T-cell (primary cell): ENCODE measurements at regions not wholly inside any gene's neighbourhood (a gene's known extent, or its start where the extent isn't known, plus 50 kb on each side); places are given as distances from the start of the nearest gene placed in this dataset.

Source experiments
- ATAC-seq, 4 experiments: fragments of 200-7000 bp in 3 of 4; fragments of 150-1000 bp in 1 of 4; cut with Tn5 transposase; replicated peaks in 1 of 4; 1 replicate in 3 of 4; 2 replicates in 1 of 4; pipeline ENCODE4 v1.10.0; 2021; ENCODE audit warnings: moderate library complexity in 3 of 4, mild to moderate bottlenecking in 2 of 4, moderate number of reproducible peaks in 1 of 4
- CTCF ChIA-PET, 2 donors: fragments of 300-600 bp; sonication (Branson Sonifier 250); formaldehyde crosslinking; loops; one replicate each; lab custom pipeline; 2022; ENCODE audit warnings: antibody characterized with exemption in 2 of 2; lab: Charles Lee
- POLR2A ChIA-PET, 2 donors: fragments of 300-600 bp; sonication (Branson Sonifier 250); formaldehyde crosslinking; loops; one replicate each; lab custom pipeline; 2022; ENCODE audit warnings: antibody characterized with exemption in 2 of 2; lab: Charles Lee
- DNase-seq, 35 experiments: peaks; one replicate each; pipeline versions ENCODE4 v3.0.0 to v3.0.0-alpha.2; 2013 to 2023
- H3K27ac ChIP-seq: one replicate; pipeline ENCODE4 v1.5.1; 2013; ENCODE audit warnings: low read length
- H3K27me3 ChIP-seq, 2 experiments: replicated peaks in 1 of 2; 1 replicate in 1 of 2; 2 replicates in 1 of 2; pipeline versions ENCODE4 v1.6.1 to v1.7.0; 2013; ENCODE audit warnings: low read length in 1 of 2, mixed read lengths in 1 of 2; ENCODE audit not compliant: control insufficient read depth in 2 of 2, insufficient read depth in 2 of 2; ENCODE audit errors: extremely low read depth in 1 of 2
- H3K36me3 ChIP-seq, 2 donors: 1 replicate in 1 of 2; 2 replicates in 1 of 2; pipeline versions ENCODE4 v1.6.1 to v1.7.0; 2013; ENCODE audit warnings: low read length in 1 of 2; ENCODE audit not compliant: control insufficient read depth in 2 of 2, insufficient read depth in 1 of 2; ENCODE audit errors: extremely low read depth in 1 of 2
- H3K4me1 ChIP-seq, 2 experiments: 1 replicate in 1 of 2; 2 replicates in 1 of 2; pipeline versions ENCODE4 v1.6.1 to v1.7.0; 2013; ENCODE audit warnings: low read length in 2 of 2, mixed read lengths in 1 of 2; ENCODE audit not compliant: insufficient read depth in 2 of 2, control insufficient read depth in 1 of 2; ENCODE audit errors: extremely low read depth in 1 of 2
- H3K4me3 ChIP-seq, 2 donors: 1 replicate in 1 of 2; 2 replicates in 1 of 2; pipeline versions ENCODE4 v1.5.1 to v1.7.0; 2013; ENCODE audit warnings: mild to moderate bottlenecking in 2 of 2, low read length in 1 of 2, moderate library complexity in 1 of 2; ENCODE audit not compliant: control insufficient read depth in 1 of 2; ENCODE audit errors: extremely low read depth in 1 of 2
- H3K9me3 ChIP-seq: 2 replicates; pipeline ENCODE4 v1.7.0; 2013
- H3K27ac Mint-ChIP-seq, 2 donors: one replicate each; pipeline ENCODE4 v1.8.0; 2020 to 2021; ENCODE audit warnings: mild to moderate bottlenecking in 2 of 2, mixed read lengths in 2 of 2
- H3K27me3 Mint-ChIP-seq, 2 donors: one replicate each; pipeline ENCODE4 v1.8.0; 2021 to 2022; ENCODE audit warnings: mixed read lengths in 2 of 2
- H3K36me3 Mint-ChIP-seq: one replicate; pipeline ENCODE4 v1.8.0; 2021; ENCODE audit warnings: mixed read lengths
- H3K4me1 Mint-ChIP-seq, 3 donors: one replicate each; pipeline ENCODE4 v1.8.0; 2020 to 2022; ENCODE audit warnings: mixed read lengths in 3 of 3, mild to moderate bottlenecking in 1 of 3
- H3K4me3 Mint-ChIP-seq, 3 donors: one replicate each; pipeline ENCODE4 v1.8.0; 2020 to 2022; ENCODE audit warnings: mild to moderate bottlenecking in 3 of 3, mixed read lengths in 3 of 3, moderate library complexity in 3 of 3
- H3K9me3 Mint-ChIP-seq, 3 donors: one replicate each; pipeline ENCODE4 v1.8.0; 2020 to 2022; ENCODE audit warnings: mixed read lengths in 3 of 3
- whole genome bisulfite sequencing: methylation state at CpG from one replicate; pipeline ENCODE4 v1.1.5; 2013; ENCODE audit warnings: missing lambda C conversion rate; ENCODE audit not compliant: insufficient coverage; 5-methylcytosine and 5-hydroxymethylcytosine counted together

- Histone ChIP-seq H3K36me3 (no peaks in the 10 kb centered on the region), H3K27ac (no peak overlapping the region), H3K4me3 (no peak overlapping the region), H3K4me1 (no peaks in the 10 kb centered on the region), H3K27me3 (no peaks in the 10 kb centered on the region), H3K9me3 (no peaks in the 10 kb centered on the region)
- ATAC-seq (no peak), DNase-seq (no peak)
- no peaks in the 10 kb centered on the region for H3K27me3 Mint-ChIP-seq
- CTCF ChIA-PET = interaction anchor here in 1 of 2 donors (0.7 kb wide), 1 partner anchor 154 kb away, joined by 6 read pairs; no protein-coding TSS in a partner anchor
- H3K36me3 Mint-ChIP-seq = no peaks in the 10 kb centered on the region
- POLR2A ChIA-PET = no interaction called here
- WGBS = no CpG with 5 or more reads among the region's 7 CpGs
- H3K4me1 Mint-ChIP-seq = no peaks in the 10 kb centered on the region
- H3K27ac Mint-ChIP-seq = no peak overlapping the region
- H3K9me3 Mint-ChIP-seq = peaks cover 0 to 4% (median 3%) of the 10 kb centered on the region in 3 donors
- H3K4me3 Mint-ChIP-seq = no peak overlapping the region
These were observed 1517.5 kb upstream of the ZEB2 start for GRCh38 chr2:146037334-146037870.

GRCh38 chr2:146031158-146031557 is 1511.2 kb upstream of the ZEB2 start:
- H3K36me3 ChIP-seq = no peaks in the 10 kb centered on the region
- no peak overlapping the region for H3K4me3 ChIP-seq
- no peaks in the 10 kb centered on the region for H3K9me3 ChIP-seq
- H3K4me1 ChIP-seq = no peaks in the 10 kb centered on the region
- H3K36me3 Mint-ChIP-seq = no peaks in the 10 kb centered on the region
- ATAC-seq = no peak
- CTCF ChIA-PET = no interaction called here
- 44% methylated on average over 1 of the region's 3 CpGs for WGBS
- peaks cover 3 to 7% (median 4%) of the 10 kb centered on the region in 3 donors for H3K9me3 Mint-ChIP-seq
- no peak for DNase-seq
- H3K4me1 Mint-ChIP-seq = no peaks in the 10 kb centered on the region
- no peaks in the 10 kb centered on the region for H3K27me3 Mint-ChIP-seq
- no peak overlapping the region for H3K27ac ChIP-seq
- POLR2A ChIA-PET = no interaction called here
- H3K27ac Mint-ChIP-seq = no peak overlapping the region
- H3K27me3 ChIP-seq = no peaks in the 10 kb centered on the region
- no peak overlapping the region for H3K4me3 Mint-ChIP-seq

- no peak overlapping the region for H3K27ac ChIP-seq
- Mint-ChIP-seq H3K4me3 (no peak overlapping the region), H3K27ac (no peak overlapping the region), H3K36me3 (no peaks in the 10 kb centered on the region), H3K27me3 (no peaks in the 10 kb centered on the region), H3K9me3 (peaks cover 3 to 4% (median 4%) of the 10 kb centered on the region in 3 donors), H3K4me1 (no peaks in the 10 kb centered on the region)
- DNase-seq (no peak), ATAC-seq (no peak)
- WGBS = no CpG with 5 or more reads among the region's 2 CpGs
- no peak overlapping the region for H3K4me3 ChIP-seq
- H3K36me3 ChIP-seq = no peaks in the 10 kb centered on the region
- POLR2A ChIA-PET = no interaction called here
- H3K9me3 ChIP-seq = no peaks in the 10 kb centered on the region
- no peaks in the 10 kb centered on the region for H3K4me1 ChIP-seq
- CTCF ChIA-PET = interaction anchor here in 1 of 2 donors (0.6 to 0.7 kb wide), 2 partner anchors 308 to 1545 kb away, joined by 3 read pairs; no protein-coding TSS in a partner anchor
- no peaks in the 10 kb centered on the region for H3K27me3 ChIP-seq
These were observed 1507.2 kb upstream of the ZEB2 start for GRCh38 chr2:146027156-146027555.

- H3K4me3 Mint-ChIP-seq = no peak overlapping the region
- H3K27me3 Mint-ChIP-seq = no peaks in the 10 kb centered on the region
- no peaks in the 10 kb centered on the region for H3K27me3 ChIP-seq
- no peak for DNase-seq
- H3K27ac Mint-ChIP-seq = no peak overlapping the region
- no peaks in the 10 kb centered on the region for H3K36me3 Mint-ChIP-seq
- no peaks in the 10 kb centered on the region for H3K4me1 ChIP-seq
- H3K4me3 ChIP-seq = no peak overlapping the region
- H3K9me3 Mint-ChIP-seq = peaks cover 3 to 4% (median 4%) of the 10 kb centered on the region in 3 donors
- H3K4me1 Mint-ChIP-seq = no peaks in the 10 kb centered on the region
- no CpG with 5 or more reads among the region's 1 CpG for WGBS
- no peak overlapping the region for H3K27ac ChIP-seq
- no peak for ATAC-seq
- ChIA-PET POLR2A (no interaction called here), CTCF (no interaction called here)
- H3K36me3 ChIP-seq = no peaks in the 10 kb centered on the region
- H3K9me3 ChIP-seq = no peaks in the 10 kb centered on the region
These were observed 1505.6 kb upstream of the ZEB2 start for GRCh38 chr2:146025519-146025918.

GRCh38 chr2:146024212-146024743 is 1504.4 kb upstream of the ZEB2 start:
- Histone ChIP-seq H3K9me3 (no peaks in the 10 kb centered on the region), H3K4me3 (no peak overlapping the region), H3K27ac (no peak overlapping the region), H3K36me3 (no peaks in the 10 kb centered on the region), H3K4me1 (no peaks in the 10 kb centered on the region), H3K27me3 (no peaks in the 10 kb centered on the region)
- POLR2A ChIA-PET = no interaction called here
- no peak overlapping the region for H3K27ac Mint-ChIP-seq
- peaks cover 3 to 9% (median 4%) of the 10 kb centered on the region in 3 donors for H3K9me3 Mint-ChIP-seq
- ATAC-seq (no peak), DNase-seq (no peak)
- H3K4me1 Mint-ChIP-seq = no peaks in the 10 kb centered on the region
- no peak overlapping the region for H3K4me3 Mint-ChIP-seq
- no CpG with 5 or more reads among the region's 1 CpG for WGBS
- CTCF ChIA-PET = no interaction called here
- H3K27me3 Mint-ChIP-seq = no peaks in the 10 kb centered on the region
- H3K36me3 Mint-ChIP-seq = no peaks in the 10 kb centered on the region

GRCh38 chr2:146004462-146004861 is 1484.5 kb upstream of the ZEB2 start:
- H3K27ac Mint-ChIP-seq = no peak overlapping the region
- ATAC-seq (no peak), DNase-seq (no peak)
- Histone ChIP-seq H3K27ac (no peak overlapping the region), H3K36me3 (no peaks in the 10 kb centered on the region), H3K27me3 (no peaks in the 10 kb centered on the region), H3K4me1 (no peaks in the 10 kb centered on the region), H3K9me3 (no peaks in the 10 kb centered on the region), H3K4me3 (no peak overlapping the region)
- H3K36me3 Mint-ChIP-seq = no peaks in the 10 kb centered on the region
- ChIA-PET POLR2A (no interaction called here), CTCF (no interaction called here)
- H3K4me3 Mint-ChIP-seq = no peak overlapping the region
- H3K9me3 Mint-ChIP-seq = peaks cover under 1 to 7% (median 3%) of the 10 kb centered on the region in 3 donors
- no peaks in the 10 kb centered on the region for H3K4me1 Mint-ChIP-seq
- H3K27me3 Mint-ChIP-seq = no peaks in the 10 kb centered on the region
